NT2/D1 (cell line): ENCODE measurements at regions not wholly inside any gene's neighbourhood (a gene's known extent, or its start where the extent isn't known, plus 50 kb on each side); places are given as distances from the start of the nearest gene placed in this dataset.

Experiments
- SUZ12 ChIP-seq: IDR thresholded peaks from 2 replicates; pipeline ENCODE4 v1.6.1; 2011; ENCODE audit not compliant: insufficient read length, insufficient read depth; ENCODE audit errors: extremely low read depth
- ZNF274 ChIP-seq: IDR thresholded peaks from 2 replicates; pipeline ENCODE4 v1.6.1; 2011; ENCODE audit warnings: mild to moderate bottlenecking, low read depth, low read length

GRCh38 chr18:60577457-60577856 lies 204.9 kb upstream of the MC4R start:
- no peak for TF ChIP-seq SUZ12
- TF ChIP-seq ZNF274: no peak
